ENCODE measurements at regions not wholly inside any gene's neighbourhood (a gene's known extent, or its start where the extent isn't known, plus 50 kb on each side); places are given as distances from the start of the nearest gene placed in this dataset.

GRCh38 chr9:26643826-26644225 lies 248.8 kb downstream of the CAAP1 start:
- TF ChIP-seq POLR2AphosphoS5 (IDR thresholded peaks at IDR 0.05; ENCODE audit: low read depth, low read length) (no peak), SIN3A (IDR thresholded peaks at IDR 0.05; ENCODE audit: borderline replicate concordance, low read depth, low read length) (no peak), TCF12 (IDR thresholded peaks at IDR 0.05) (no peak), GABPA (IDR thresholded peaks at IDR 0.05; ENCODE audit: low read depth) (no peak), MEF2A (IDR thresholded peaks at IDR 0.05; ENCODE audit: borderline replicate concordance, low read depth) (no peak), FOXM1 (IDR thresholded peaks at IDR 0.05; ENCODE audit: low read depth) (no peak), NRF1 (IDR thresholded peaks at IDR 0.05; ENCODE audit: low read depth, low read length) (no peak)
- TF ChIP-seq, protein P1, sequence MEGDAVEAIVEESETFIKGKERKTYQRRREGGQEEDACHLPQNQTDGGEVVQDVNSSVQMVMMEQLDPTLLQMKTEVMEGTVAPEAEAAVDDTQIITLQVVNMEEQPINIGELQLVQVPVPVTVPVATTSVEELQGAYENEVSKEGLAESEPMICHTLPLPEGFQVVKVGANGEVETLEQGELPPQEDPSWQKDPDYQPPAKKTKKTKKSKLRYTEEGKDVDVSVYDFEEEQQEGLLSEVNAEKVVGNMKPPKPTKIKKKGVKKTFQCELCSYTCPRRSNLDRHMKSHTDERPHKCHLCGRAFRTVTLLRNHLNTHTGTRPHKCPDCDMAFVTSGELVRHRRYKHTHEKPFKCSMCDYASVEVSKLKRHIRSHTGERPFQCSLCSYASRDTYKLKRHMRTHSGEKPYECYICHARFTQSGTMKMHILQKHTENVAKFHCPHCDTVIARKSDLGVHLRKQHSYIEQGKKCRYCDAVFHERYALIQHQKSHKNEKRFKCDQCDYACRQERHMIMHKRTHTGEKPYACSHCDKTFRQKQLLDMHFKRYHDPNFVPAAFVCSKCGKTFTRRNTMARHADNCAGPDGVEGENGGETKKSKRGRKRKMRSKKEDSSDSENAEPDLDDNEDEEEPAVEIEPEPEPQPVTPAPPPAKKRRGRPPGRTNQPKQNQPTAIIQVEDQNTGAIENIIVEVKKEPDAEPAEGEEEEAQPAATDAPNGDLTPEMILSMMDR (IDR thresholded peaks at IDR 0.05) = no peak

Measured in SK-N-SH (cell line).